ENCODE measurements at regions not wholly inside any gene's neighbourhood (a gene's known extent, or its start where the extent isn't known, plus 50 kb on each side); places are given as distances from the start of the nearest gene placed in this dataset.

GRCh38 chr12:93173178-93173957 is 204.4 kb upstream of the NUDT4 start:
- no peak for DNase-seq (ENCODE audit: low read depth in 4 of 4, low spot score in 3 of 4)

GRCh38 chr12:93174048-93174447 is 203.7 kb upstream of the NUDT4 start:
- no peak for DNase-seq (ENCODE audit: low read depth in 4 of 4, low spot score in 3 of 4)

GRCh38 chr12:93174473-93174872 is 203.3 kb upstream of the NUDT4 start:
- DNase-seq (ENCODE audit: low read depth in 4 of 4, low spot score in 3 of 4), result no peak

GRCh38 chr12:93176165-93176564 is 201.6 kb upstream of the NUDT4 start:
- no peak for DNase-seq (ENCODE audit: low read depth in 4 of 4, low spot score in 3 of 4)

GRCh38 chr12:93176610-93177126 is 201.1 kb upstream of the NUDT4 start:
- DNase-seq (ENCODE audit: low read depth in 4 of 4, low spot score in 3 of 4), result no peak

GRCh38 chr12:93177208-93178153 is 200.2 kb upstream of the NUDT4 start:
- no peak for DNase-seq (ENCODE audit: low read depth in 4 of 4, low spot score in 3 of 4)

GRCh38 chr12:93178154-93178878 is 199.4 kb upstream of the NUDT4 start:
- DNase-seq (ENCODE audit: low read depth in 4 of 4, low spot score in 3 of 4), result no peak

GRCh38 chr12:93179792-93180191 is 197.9 kb upstream of the NUDT4 start:
- no peak for DNase-seq (ENCODE audit: low read depth in 4 of 4, low spot score in 3 of 4)

- DNase-seq (ENCODE audit: low read depth in 4 of 4, low spot score in 3 of 4), result no peak
Measured at GRCh38 chr12:93180566-93180965, 197.2 kb upstream of the NUDT4 start.

- no peak for DNase-seq (ENCODE audit: low read depth in 4 of 4, low spot score in 3 of 4)
Measured at GRCh38 chr12:93181409-93181965, 196.2 kb upstream of the NUDT4 start.

- no peak for DNase-seq (ENCODE audit: low read depth in 4 of 4, low spot score in 3 of 4)
Measured at GRCh38 chr12:93183940-93184671, 193.6 kb upstream of the NUDT4 start.

- no peak for DNase-seq (ENCODE audit: low read depth in 4 of 4, low spot score in 3 of 4)
Measured at GRCh38 chr12:93184672-93185368, 192.9 kb upstream of the NUDT4 start.

- DNase-seq (ENCODE audit: low read depth in 4 of 4, low spot score in 3 of 4), result no peak
Measured at GRCh38 chr12:93185369-93185741, 192.4 kb upstream of the NUDT4 start.

- no peak for DNase-seq (ENCODE audit: low read depth in 4 of 4, low spot score in 3 of 4)
Measured at GRCh38 chr12:93186131-93186530, 191.6 kb upstream of the NUDT4 start.

GRCh38 chr12:93186621-93187020 is 191.1 kb upstream of the NUDT4 start:
- no peak for DNase-seq (ENCODE audit: low read depth in 4 of 4, low spot score in 3 of 4)

- DNase-seq (ENCODE audit: low read depth in 4 of 4, low spot score in 3 of 4), result no peak
Measured at GRCh38 chr12:93191423-93191822, 186.3 kb upstream of the NUDT4 start.

GRCh38 chr12:93191956-93192355 is 185.8 kb upstream of the NUDT4 start:
- no peak for DNase-seq (ENCODE audit: low read depth in 4 of 4, low spot score in 3 of 4)

- DNase-seq (ENCODE audit: low read depth in 4 of 4, low spot score in 3 of 4), result no peak
Measured at GRCh38 chr12:93192878-93193277, 184.8 kb upstream of the NUDT4 start.

- DNase-seq (ENCODE audit: low read depth in 4 of 4, low spot score in 3 of 4), result no peak
Measured at GRCh38 chr12:93195511-93195910, 182.2 kb upstream of the NUDT4 start.
